Activated naive CD4-positive, alpha-beta T cell treated with anti-CD3 and anti-CD28 coated beads, Interleukin-2, amount 50 U/mL, for 72 hours (primary cell): ENCODE measurements at regions not wholly inside any gene's neighbourhood (a gene's known extent, or its start where the extent isn't known, plus 50 kb on each side); places are given as distances from the start of the nearest gene placed in this dataset.
"Not testable (repeated sequence)": the region's sequence is repeated elsewhere in the genome, so short reads cannot be mapped to it uniquely, and the experiment has no call there.

Experiments used
- ATAC-seq, 2 donors: fragments of 150-1000 bp; cut with Tn5 transposase; 2 replicates each; pipeline ENCODE4 v1.10.0; 2021; ENCODE audit warnings: mild to moderate bottlenecking in 2 of 2, moderate library complexity in 2 of 2
- DNase-seq, 2 donors: peaks; one replicate each; pipeline ENCODE4 v3.0.0; 2021 to 2022; ENCODE audit warnings: low spot score in 2 of 2
- H3K27ac Mint-ChIP-seq, 2 donors: one replicate each; pipeline ENCODE4 v1.8.0; 2022; ENCODE audit warnings: mild to moderate bottlenecking in 2 of 2, mixed read lengths in 2 of 2
- H3K36me3 Mint-ChIP-seq, 2 donors: one replicate each; pipeline ENCODE4 v1.8.0; 2022; ENCODE audit warnings: mixed read lengths in 2 of 2
- H3K9me3 Mint-ChIP-seq, 2 donors: one replicate each; pipeline ENCODE4 v1.8.0; 2022; ENCODE audit warnings: mixed read lengths in 2 of 2

GRCh38 chr10:33010132-33011037 is 52.4 kb upstream of the ITGB1 start:
- Mint-ChIP-seq H3K9me3 (no peaks in the 10 kb centered on the region), H3K27ac (no peak overlapping the region), H3K36me3 (no peaks in the 10 kb centered on the region)
- DNase-seq, result no peak
- no peak for ATAC-seq

- peak; percentile 8 to 64 for ATAC-seq
- Mint-ChIP-seq H3K27ac (peak overlapping the region; percentile 6 to 19), H3K36me3 (no peaks in the 10 kb centered on the region), H3K9me3 (no peaks in the 10 kb centered on the region)
- DNase-seq, result no peak
Measured at GRCh38 chr10:33009244-33010131, 51.5 kb upstream of the ITGB1 start.

- ATAC-seq (peak; percentile 33 to 81), DNase-seq (peak in 1 of 2 donors; percentile 68)
- Mint-ChIP-seq H3K9me3 (no peaks in the 10 kb centered on the region), H3K36me3 (no peaks in the 10 kb centered on the region), H3K27ac (peak overlapping the region in 1 of 2 donors; percentile 19)
Measured at GRCh38 chr10:33008499-33009243, 50.6 kb upstream of the ITGB1 start.

GRCh38 chr10:33007731-33008381 is 49.8 kb upstream of the ITGB1 start:
- H3K36me3 Mint-ChIP-seq, DNase-seq, ATAC-seq, H3K27ac Mint-ChIP-seq, H3K9me3 Mint-ChIP-seq: not testable (repeated sequence)
